Pancreas (tissue), 10 donors: ENCODE measurements at regions not wholly inside any gene's neighbourhood (a gene's known extent, or its start where the extent isn't known, plus 50 kb on each side); places are given as distances from the start of the nearest gene placed in this dataset.
A peak's percentile ranks its signal among the peaks of the same experiment; 100 is the strongest.

ENCODE experiments used
- ATAC-seq, 4 donors: fragments of 200-7000 bp; cut with Tn5 transposase; one replicate each; pipeline versions ENCODE4 v1.8.0 to v1.9.1; 2020; ENCODE audit warnings: mild to moderate bottlenecking in 4 of 4, moderate library complexity in 4 of 4
- DNase-seq, 6 donors: peaks; one replicate each; pipeline ENCODE4 v3.0.0-alpha.2; 2020
- FAIRE-seq: peaks from 2 replicates; lab custom pipeline; 2012; peaks lifted over from hg19 to GRCh38; lab: Jason Lieb, UNC
- H3K27ac ChIP-seq, 4 donors: fragments of 200-600 bp; sonication (generic); 1 replicate in 3 of 4; 2 replicates in 1 of 4; pipeline versions ENCODE4 v1.5.0 to v1.8.0; 2020
- H3K27me3 ChIP-seq, 4 donors: fragments of 200-600 bp; one replicate each; pipeline ENCODE4 v1.8.0; 2021
- H3K36me3 ChIP-seq, 3 donors: fragments of 200-600 bp; sonication (generic) in 1 of 3; one replicate each; pipeline versions ENCODE4 v1.5.0 to v1.8.0; 2020 to 2021
- H3K4me1 ChIP-seq, 3 donors: fragments of 200-600 bp; one replicate each; pipeline ENCODE4 v1.8.0; 2021
- H3K4me3 ChIP-seq, 4 donors: fragments of 200-600 bp; sonication (generic) in 2 of 4; one replicate each; pipeline versions ENCODE4 v1.5.0 to v1.8.0; 2020 to 2021
- H3K9me3 ChIP-seq, 4 donors: fragments of 200-600 bp; one replicate each; pipeline ENCODE4 v1.8.0; 2021
- WGBS, 2 donors: extraction: QIAGEN DNeasy Blood & Tissue Kit; methylation state at CpG; one replicate each; pipeline ENCODE4 v1.1.7; 2013; 5-methylcytosine and 5-hydroxymethylcytosine counted together
- intact Hi-C, 3 donors: fragments of 100-400 bp; cut with DNase I; formaldehyde crosslinking; loops; one replicate each; pipeline versions ENCODE4 v1.11.1 to v1.14.2; 2022
- TF ChIP-seq, protein P1 (sequence below), 4 donors: fragments of 200-600 bp; sonication (generic) in 3 of 4; IDR thresholded peaks; one replicate each; pipeline versions ENCODE4 v1.5.0 to v1.8.0; 2021; ENCODE audit warnings: antibody characterized with exemption in 4 of 4
- donor health status: healthy with polysubstance abuse.
- donor health status: DM: no; HTN: no; CAD: no; lungs with moderate emphysema.
- donor health status: DM: no; HTN: no; CAD: no.
- donor health status: control.
- donor health status: control.
- donor health status: Bipolar disorder and iron deficiency.
- donor health status: DM: yes; HTN: yes; CAD: no.
- donor health status: DM: no; HTN: no; CAD: no.
- donor health status: DM: no; HTN: no; CAD: no.
- donor health status: DM: yes; HTN: yes; CAD: no.

DNA sequence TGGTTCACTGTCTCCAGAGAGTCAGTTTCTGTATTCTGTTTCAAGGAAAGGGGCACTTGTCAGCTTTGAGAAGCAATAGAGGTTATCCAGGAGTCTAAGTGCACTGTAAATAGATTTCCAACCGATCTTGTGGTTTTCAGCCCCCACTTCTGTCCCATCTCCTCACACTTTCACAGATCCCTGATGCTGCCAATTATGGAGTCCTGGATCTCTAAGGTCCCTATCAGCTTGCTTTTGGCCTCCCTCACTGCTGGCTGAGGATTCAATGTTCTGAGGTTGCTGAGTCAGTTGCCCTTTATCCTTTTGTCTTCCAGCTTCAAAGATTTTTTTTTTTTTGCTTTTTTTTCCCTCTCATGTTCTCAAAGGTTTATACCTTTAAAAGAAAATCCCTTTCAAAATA, 98.4 kb downstream of the DIRAS3 start:
- Histone ChIP-seq H3K27me3 (no peaks in the 10 kb centered on the region), H3K36me3 (no peaks in the 10 kb centered on the region), H3K4me3 (no peak overlapping the region), H3K27ac (no peak overlapping the region), H3K9me3 (no peaks in the 10 kb centered on the region), H3K4me1 (no peaks in the 10 kb centered on the region)
- ATAC-seq: no peak
- no peak for DNase-seq
- TF ChIP-seq, protein P1, sequence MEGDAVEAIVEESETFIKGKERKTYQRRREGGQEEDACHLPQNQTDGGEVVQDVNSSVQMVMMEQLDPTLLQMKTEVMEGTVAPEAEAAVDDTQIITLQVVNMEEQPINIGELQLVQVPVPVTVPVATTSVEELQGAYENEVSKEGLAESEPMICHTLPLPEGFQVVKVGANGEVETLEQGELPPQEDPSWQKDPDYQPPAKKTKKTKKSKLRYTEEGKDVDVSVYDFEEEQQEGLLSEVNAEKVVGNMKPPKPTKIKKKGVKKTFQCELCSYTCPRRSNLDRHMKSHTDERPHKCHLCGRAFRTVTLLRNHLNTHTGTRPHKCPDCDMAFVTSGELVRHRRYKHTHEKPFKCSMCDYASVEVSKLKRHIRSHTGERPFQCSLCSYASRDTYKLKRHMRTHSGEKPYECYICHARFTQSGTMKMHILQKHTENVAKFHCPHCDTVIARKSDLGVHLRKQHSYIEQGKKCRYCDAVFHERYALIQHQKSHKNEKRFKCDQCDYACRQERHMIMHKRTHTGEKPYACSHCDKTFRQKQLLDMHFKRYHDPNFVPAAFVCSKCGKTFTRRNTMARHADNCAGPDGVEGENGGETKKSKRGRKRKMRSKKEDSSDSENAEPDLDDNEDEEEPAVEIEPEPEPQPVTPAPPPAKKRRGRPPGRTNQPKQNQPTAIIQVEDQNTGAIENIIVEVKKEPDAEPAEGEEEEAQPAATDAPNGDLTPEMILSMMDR (IDR thresholded peaks at IDR 0.05): no peak
- 80 to 89% methylated on average over 1 of the region's 1 CpG for WGBS, 2 donors
- FAIRE-seq: no peak
- intact Hi-C loops: no loop called here

DNA sequence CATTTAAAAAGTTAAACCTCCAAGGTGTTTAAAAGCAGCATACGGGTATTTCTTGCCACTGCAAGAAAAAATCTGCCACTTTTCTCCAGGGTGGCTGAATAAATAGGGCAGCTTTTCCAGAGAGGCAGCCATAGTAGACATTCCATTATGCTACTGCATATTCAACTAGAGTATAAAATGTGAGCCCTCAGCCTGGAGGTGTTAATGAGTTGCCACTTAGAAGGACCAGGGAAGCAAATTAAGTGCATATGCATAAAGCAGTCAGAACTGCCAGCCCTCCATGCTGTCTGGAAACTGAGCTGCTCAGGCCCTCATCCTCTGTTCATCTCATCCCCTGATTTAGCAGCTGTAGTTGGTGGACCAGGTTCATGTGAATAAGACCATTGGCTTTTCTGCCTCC, 99.4 kb downstream of the DIRAS3 start:
- TF ChIP-seq, protein P1 (IDR thresholded peaks at IDR 0.05): no peak
- no peaks in the 10 kb centered on the region for H3K36me3 ChIP-seq
- intact Hi-C loops: no loop called here
- WGBS, 2 donors: 89 to 93% methylated on average over 1 of the region's 1 CpG
- no peaks in the 10 kb centered on the region for H3K27me3 ChIP-seq
- ATAC-seq (no peak), DNase-seq (no peak), FAIRE-seq (no peak)
- H3K4me1 ChIP-seq: no peaks in the 10 kb centered on the region
- no peak overlapping the region for H3K27ac ChIP-seq
- H3K9me3 ChIP-seq: no peaks in the 10 kb centered on the region
- no peak overlapping the region for H3K4me3 ChIP-seq

GRCh38 chr1:67948151-67949080, 102.0 kb downstream of the DIRAS3 start:
- ATAC-seq: peak in 1 of 4 donors; percentile 18
- no peak for FAIRE-seq
- intact Hi-C loops: no loop called here
- H3K4me1 ChIP-seq: no peaks in the 10 kb centered on the region
- TF ChIP-seq, protein P1 (IDR thresholded peaks at IDR 0.05): no peak
- H3K4me3 ChIP-seq: no peak overlapping the region
- 79 to 82% methylated on average over 4 of the region's 4 CpGs for WGBS, 2 donors
- H3K36me3 ChIP-seq: no peaks in the 10 kb centered on the region
- no peak overlapping the region for H3K27ac ChIP-seq
- no peaks in the 10 kb centered on the region for H3K27me3 ChIP-seq
- DNase-seq: no peak
- H3K9me3 ChIP-seq: no peaks in the 10 kb centered on the region

DNA sequence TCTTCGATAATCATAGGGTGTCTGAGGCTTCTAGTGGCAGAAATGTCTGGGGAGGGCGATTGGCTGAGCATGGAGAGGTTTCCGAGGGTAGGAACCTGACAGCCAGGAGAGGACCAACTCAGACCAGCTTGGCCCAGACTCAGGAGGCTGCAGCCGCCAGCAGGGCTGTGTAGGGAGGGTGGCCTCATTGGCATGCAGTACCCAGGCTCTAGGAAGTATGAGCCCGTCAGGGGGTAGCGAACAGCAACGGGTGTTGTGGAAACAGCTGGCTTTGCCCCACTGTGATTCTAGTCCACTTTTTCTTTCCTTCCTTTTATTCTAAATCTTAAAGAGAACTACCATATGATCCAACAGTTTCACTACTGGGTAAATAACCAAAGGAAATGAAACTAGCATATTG, 103.3 kb downstream of the DIRAS3 start:
- no peak for DNase-seq
- intact Hi-C loops: no loop called here
- no peaks in the 10 kb centered on the region for H3K4me1 ChIP-seq
- no peaks in the 10 kb centered on the region for H3K36me3 ChIP-seq
- no peaks in the 10 kb centered on the region for H3K9me3 ChIP-seq
- TF ChIP-seq, protein P1 (IDR thresholded peaks at IDR 0.05): no peak
- H3K27ac ChIP-seq: no peak overlapping the region
- peak in 2 of 4 donors; percentile 33 to 48 for ATAC-seq
- no peak overlapping the region for H3K4me3 ChIP-seq
- H3K27me3 ChIP-seq: no peaks in the 10 kb centered on the region
- FAIRE-seq: no peak
- 57 to 64% methylated on average over 7 of the region's 7 CpGs for WGBS, 2 donors
